T-helper 17 cell (primary cell): ENCODE measurements at regions not wholly inside any gene's neighbourhood (a gene's known extent, or its start where the extent isn't known, plus 50 kb on each side); places are given as distances from the start of the nearest gene placed in this dataset.
A peak's percentile ranks its signal among the peaks of the same experiment; 100 is the strongest.

Source experiments
- ATAC-seq: fragments of 150-1000 bp; cut with Tn5 transposase; 2 replicates; pipeline ENCODE4 v1.10.0; 2021; ENCODE audit warnings: mild to moderate bottlenecking, moderate library complexity
- DNase-seq, 3 donors: peaks; one replicate each; pipeline versions ENCODE4 v3.0.0 to v3.0.0-alpha.2; 2020 to 2021
- H3K9me3 ChIP-seq: one replicate; pipeline ENCODE4 v1.7.0; 2013; ENCODE audit warnings: low read length, mild to moderate bottlenecking; ENCODE audit not compliant: control insufficient read depth, poor library complexity, severe bottlenecking
- H3K27ac Mint-ChIP-seq: one replicate; pipeline ENCODE4 v1.8.0; 2022; ENCODE audit warnings: mild to moderate bottlenecking, moderate library complexity, mixed read lengths
- H3K27me3 Mint-ChIP-seq: one replicate; pipeline ENCODE4 v1.8.0; 2022; ENCODE audit warnings: mixed read lengths
- H3K36me3 Mint-ChIP-seq: one replicate; pipeline ENCODE4 v1.8.0; 2022; ENCODE audit warnings: low read depth, mixed read lengths
- H3K4me1 Mint-ChIP-seq: one replicate; pipeline ENCODE4 v1.8.0; 2022; ENCODE audit warnings: mild to moderate bottlenecking, mixed read lengths
- H3K4me3 Mint-ChIP-seq: one replicate; pipeline ENCODE4 v1.8.0; 2022; ENCODE audit warnings: mild to moderate bottlenecking, moderate library complexity, mixed read lengths

DNA sequence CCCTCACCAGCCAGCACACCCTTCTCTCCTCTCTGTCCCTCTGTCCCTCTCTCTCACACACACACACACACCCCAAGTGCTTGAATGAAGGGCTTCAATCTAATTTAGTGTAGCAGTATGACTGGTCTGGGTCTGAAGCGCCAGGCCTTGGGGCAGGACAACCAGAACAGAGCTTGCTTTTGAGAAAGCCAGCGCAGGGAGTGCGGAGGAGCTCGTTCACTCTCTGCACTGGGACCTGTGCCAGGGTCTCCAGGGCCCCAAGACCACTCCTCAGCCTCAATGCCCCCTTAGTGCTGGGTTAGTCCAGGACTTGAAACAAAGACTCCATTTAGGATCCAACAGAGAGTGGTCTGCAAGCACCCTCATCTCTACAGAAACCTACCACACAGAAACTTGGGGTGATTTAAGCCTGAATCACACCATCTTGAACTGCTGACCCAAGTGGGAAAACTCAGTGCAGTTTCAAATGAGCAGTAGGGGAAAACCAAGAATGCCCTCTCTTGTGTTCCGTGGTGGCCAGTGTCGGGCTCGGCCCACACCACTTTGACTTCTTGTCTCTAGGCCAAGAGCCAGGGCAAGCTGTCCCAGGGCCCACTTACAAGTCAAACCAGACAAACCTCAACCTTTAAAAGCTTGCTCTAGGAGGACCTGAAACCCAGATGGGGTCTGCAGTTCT is 66.6 kb upstream of the WIPF1 start:
- DNase-seq: no peak
- Mint-ChIP-seq H3K27ac (no peak overlapping the region), H3K36me3 (peaks cover 2% of the 10 kb centered on the region), H3K4me3 (no peak overlapping the region), H3K27me3 (no peaks in the 10 kb centered on the region), H3K4me1 (peaks cover 13% of the 10 kb centered on the region)
- ATAC-seq: no peak
- H3K9me3 ChIP-seq: no peaks in the 10 kb centered on the region

DNA sequence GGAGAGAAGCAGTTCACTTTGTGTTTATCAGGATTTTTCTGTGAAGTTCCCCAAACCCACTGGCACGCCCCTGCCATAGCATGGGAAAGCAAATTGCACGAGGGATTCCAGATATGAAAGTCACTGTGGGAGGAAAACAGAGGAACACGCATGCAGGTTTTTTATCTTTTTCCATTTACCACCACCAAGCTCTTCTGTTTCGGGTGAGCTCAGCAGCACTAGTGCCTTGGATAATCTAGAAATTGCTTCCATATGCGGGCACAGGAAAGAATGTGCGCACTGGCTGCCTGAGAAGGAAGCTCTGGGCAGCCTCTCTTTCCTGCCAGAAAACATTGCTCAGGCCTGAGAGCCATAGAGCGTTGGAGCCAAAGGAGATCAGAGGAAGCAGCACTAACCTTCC is 65.9 kb upstream of the WIPF1 start:
- no peak for DNase-seq
- H3K27ac Mint-ChIP-seq: no peak overlapping the region
- H3K4me3 Mint-ChIP-seq: no peak overlapping the region
- peaks cover 2% of the 10 kb centered on the region for H3K36me3 Mint-ChIP-seq
- no peaks in the 10 kb centered on the region for H3K27me3 Mint-ChIP-seq
- H3K9me3 ChIP-seq: no peaks in the 10 kb centered on the region
- no peak for ATAC-seq
- peaks cover 15% of the 10 kb centered on the region for H3K4me1 Mint-ChIP-seq

DNA sequence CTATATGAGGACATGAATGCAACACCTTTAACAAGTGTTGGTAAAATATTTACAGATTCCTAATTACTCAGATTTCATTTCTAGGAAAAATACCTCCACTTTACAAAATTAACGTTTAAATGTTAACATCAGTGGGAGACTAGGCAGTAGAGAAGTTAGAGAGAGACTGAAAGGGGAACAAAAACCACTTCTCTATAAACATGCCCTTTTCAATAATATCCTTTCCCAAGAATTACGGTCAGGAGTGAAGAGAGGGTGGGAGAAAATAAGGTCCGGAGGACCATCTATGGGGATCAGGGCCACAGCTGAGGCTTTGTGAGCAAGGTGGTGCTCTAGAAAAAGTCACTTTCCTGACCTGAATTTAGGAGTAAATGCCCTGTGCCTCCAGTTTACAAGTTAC is 65.3 kb upstream of the WIPF1 start:
- no peaks in the 10 kb centered on the region for H3K27me3 Mint-ChIP-seq
- no peak overlapping the region for H3K4me3 Mint-ChIP-seq
- H3K27ac Mint-ChIP-seq: no peak overlapping the region
- ATAC-seq (no peak), DNase-seq (no peak)
- peaks cover 2% of the 10 kb centered on the region for H3K36me3 Mint-ChIP-seq
- peaks cover 14% of the 10 kb centered on the region for H3K4me1 Mint-ChIP-seq
- no peaks in the 10 kb centered on the region for H3K9me3 ChIP-seq

DNA sequence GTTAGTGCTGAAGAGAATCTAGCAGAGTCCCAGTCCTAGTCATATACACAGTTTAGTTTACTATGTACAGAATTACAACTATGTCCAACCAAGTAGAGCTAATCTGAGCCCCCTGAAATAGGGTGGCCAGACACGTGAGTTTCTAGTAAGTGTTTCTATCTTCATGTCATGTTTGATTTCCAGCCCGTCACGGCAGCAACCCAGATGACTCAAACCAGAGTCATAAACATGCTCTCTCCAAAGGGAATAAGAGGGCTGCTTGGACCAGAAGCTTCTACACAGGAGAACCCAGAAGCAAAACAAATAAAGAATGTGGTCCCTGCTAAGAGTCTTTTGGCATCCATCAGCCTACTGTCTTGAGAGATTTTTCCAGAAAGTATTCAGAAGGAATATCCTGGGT is 64.9 kb upstream of the WIPF1 start:
- H3K27ac Mint-ChIP-seq: no peak overlapping the region
- ATAC-seq: no peak
- H3K27me3 Mint-ChIP-seq: no peaks in the 10 kb centered on the region
- no peaks in the 10 kb centered on the region for H3K9me3 ChIP-seq
- H3K4me1 Mint-ChIP-seq: peaks cover 13% of the 10 kb centered on the region
- peaks cover 2% of the 10 kb centered on the region for H3K36me3 Mint-ChIP-seq
- no peak for DNase-seq
- no peak overlapping the region for H3K4me3 Mint-ChIP-seq

DNA sequence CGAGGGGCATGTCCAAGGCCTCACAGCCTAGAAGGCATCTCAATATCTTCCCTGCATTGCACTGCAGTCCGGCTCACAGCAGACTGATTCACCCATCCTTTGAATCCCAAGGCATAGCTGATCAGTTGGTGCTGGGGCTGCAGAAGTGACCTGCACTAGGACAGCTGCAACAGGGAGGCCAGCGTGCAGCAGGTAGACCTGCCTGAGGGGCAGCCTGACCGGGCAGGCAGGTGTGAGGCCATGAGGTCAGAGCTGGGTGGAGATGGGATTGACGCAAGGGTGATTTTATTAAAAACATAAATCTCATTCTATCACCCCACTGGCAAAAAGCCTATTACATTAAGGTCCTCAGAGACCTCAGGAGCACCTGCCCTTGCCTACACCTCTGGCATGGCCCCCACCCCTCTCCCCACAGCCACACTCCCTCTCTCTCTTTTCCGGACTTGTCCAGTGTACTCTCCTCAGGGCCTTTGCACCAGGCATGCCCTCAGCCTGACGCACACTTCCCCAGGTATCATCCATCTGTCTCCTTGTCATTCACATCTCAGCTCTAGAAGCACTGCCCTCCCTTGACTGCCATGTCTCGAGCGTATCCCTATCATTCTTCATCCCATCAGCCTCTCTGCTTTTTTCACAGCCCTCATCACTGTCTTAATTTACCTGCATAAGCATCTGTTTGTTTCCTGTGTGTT is 63.5 kb upstream of the WIPF1 start:
- Mint-ChIP-seq H3K4me3 (no peak overlapping the region), H3K27ac (no peak overlapping the region)

DNA sequence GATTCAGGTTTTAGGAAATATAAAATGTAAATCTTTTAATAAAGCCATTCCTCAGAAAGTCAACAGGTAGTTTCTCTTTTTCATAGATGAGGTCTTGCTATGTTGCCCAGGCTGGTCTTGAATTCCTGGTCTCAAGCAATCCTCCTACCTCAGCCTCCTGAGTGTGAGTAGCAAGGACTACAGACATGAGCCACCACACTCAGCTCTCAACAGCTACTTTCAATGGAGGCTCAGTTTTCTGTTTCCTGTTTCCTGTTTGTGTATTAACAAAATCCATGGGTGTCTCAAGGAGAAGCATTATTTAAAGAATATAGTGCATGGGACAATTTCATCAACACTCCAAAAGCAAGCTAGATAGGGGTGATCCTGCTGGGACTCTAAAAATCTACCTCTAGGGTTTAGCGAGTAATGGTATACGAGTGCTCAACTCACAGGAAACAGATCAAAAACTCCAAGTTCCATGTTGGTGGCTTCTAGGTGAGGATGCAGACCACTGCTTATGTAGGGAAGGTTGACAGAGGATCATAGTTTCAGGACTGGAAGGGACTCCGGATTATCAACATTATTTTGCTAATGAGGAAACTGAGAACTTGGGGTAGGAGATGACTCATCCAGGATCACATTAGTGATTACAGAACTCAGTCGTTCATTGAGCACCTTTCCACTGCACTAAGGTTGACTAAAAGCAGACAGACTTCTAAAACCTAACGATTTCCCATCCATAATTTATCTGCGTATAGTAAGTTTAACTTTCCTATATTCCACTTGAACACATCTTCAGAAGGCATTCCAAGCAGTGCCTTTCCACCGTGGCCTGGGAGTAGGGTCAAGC is 61.7 kb upstream of the WIPF1 start:
- no peaks in the 10 kb centered on the region for H3K27me3 Mint-ChIP-seq
- no peaks in the 10 kb centered on the region for H3K9me3 ChIP-seq
- H3K4me3 Mint-ChIP-seq: no peak overlapping the region
- DNase-seq (no peak), ATAC-seq (no peak)
- H3K27ac Mint-ChIP-seq: no peak overlapping the region
- peaks cover 6% of the 10 kb centered on the region for H3K36me3 Mint-ChIP-seq
- peaks cover 19% of the 10 kb centered on the region for H3K4me1 Mint-ChIP-seq

More for the DNA sequence above, 63.5 kb upstream of the WIPF1 start:
- no peaks in the 10 kb centered on the region for H3K9me3 ChIP-seq
- DNase-seq (no peak), ATAC-seq (no peak)
- Mint-ChIP-seq H3K27me3 (no peaks in the 10 kb centered on the region), H3K4me1 (peaks cover 10% of the 10 kb centered on the region), H3K36me3 (peaks cover 2% of the 10 kb centered on the region)

DNA sequence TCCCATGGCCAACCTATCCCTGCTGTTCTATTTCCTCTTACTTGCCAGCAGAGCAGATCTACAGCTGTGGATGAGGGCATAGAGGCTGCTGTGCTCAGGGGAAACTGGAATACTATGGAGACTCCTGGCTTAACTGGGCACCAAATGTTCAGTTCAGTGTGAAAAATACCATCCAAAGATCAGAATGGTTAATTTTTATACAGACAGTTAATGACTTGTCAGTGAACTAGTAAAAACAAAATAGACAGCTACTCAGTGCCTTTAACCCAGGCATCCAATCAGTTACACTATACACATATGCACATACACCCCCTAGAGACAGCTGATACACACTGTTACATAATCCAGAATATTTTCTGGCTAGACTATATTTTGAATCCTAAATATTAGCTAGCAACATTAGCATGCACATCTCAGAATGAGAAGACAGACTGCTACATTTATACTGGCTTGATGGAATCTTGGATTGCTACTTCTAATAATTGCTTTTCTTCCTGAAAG is 59.1 kb upstream of the WIPF1 start:
- Mint-ChIP-seq H3K27me3 (no peaks in the 10 kb centered on the region), H3K4me3 (no peak overlapping the region), H3K4me1 (peaks cover 19% of the 10 kb centered on the region), H3K27ac (no peak overlapping the region), H3K36me3 (peaks cover 6% of the 10 kb centered on the region)
- DNase-seq (no peak), ATAC-seq (peak; percentile 48)
- H3K9me3 ChIP-seq: no peaks in the 10 kb centered on the region

DNA sequence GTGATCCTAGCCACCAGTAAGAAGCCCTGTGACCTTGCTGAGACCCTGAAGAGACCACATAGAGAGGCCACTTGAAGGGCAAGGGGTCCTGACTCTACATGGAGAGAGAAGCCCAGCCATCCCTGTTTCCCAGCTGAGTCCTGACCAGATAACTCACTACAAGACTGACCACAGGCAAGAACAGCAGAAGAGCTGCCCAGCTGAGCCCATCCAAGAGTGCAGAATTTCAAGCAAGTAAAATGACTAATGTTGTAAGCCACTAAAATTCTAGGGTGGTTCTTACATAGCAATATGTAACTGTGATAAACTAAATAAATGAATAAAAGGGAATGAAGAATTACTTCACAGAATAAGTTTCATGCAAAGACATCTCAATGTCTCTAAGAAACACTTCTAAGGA is 58.4 kb upstream of the WIPF1 start:
- H3K36me3 Mint-ChIP-seq: peaks cover 4% of the 10 kb centered on the region
- no peak overlapping the region for H3K4me3 Mint-ChIP-seq
- no peak for ATAC-seq
- H3K9me3 ChIP-seq: no peaks in the 10 kb centered on the region
- no peak for DNase-seq
- H3K4me1 Mint-ChIP-seq: peaks cover 14% of the 10 kb centered on the region
- H3K27me3 Mint-ChIP-seq: no peaks in the 10 kb centered on the region
- H3K27ac Mint-ChIP-seq: no peak overlapping the region

DNA sequence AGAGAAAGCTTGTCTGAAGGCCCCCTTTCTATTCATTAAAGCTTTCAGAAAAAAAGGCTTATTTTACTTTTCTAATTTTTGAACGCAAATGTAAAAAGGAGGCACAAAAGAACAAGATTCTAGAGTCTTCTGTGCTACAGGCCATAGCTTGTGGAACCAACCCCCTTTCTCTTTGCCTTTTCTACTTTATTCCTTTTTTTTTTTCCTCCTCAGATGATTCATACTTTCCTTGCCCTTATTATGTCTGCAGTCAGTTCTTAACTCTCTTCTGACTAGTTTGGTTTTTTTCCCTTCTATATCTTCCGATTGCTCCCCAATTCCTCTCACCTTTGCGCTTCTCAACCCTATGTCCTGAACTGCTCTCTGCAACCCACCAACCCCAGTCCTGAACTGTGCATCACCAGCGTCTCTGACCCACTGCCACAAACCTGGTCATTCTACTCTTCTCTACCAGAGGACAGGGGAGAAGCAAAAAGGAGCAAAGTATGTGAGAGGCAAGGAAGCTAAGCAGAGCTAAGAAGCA is 56.9 kb upstream of the WIPF1 start:
- Mint-ChIP-seq H3K27me3 (no peaks in the 10 kb centered on the region), H3K27ac (peak overlapping the region; percentile 9)
- ATAC-seq: no peak

DNA sequence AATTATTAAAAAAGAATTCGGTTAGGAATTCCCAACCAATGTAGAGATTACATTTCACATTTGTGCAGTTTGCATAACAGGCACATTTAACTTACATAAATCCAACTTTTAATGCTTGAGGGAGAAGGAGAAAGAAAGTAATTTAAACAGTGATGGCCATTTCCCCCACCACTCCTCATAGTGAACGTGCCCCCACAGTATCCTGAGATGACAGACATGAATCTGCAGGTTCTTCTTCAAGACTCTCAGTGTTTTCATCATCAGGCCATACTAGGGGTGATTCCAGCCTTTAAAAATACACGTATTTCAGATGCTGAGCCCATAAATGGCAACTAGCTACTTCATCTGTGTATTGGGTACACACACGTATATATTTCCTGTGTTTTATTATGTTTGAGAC is 51.3 kb upstream of the WIPF1 start:
- H3K4me3 Mint-ChIP-seq: no peak overlapping the region
- no peak for DNase-seq
- no peaks in the 10 kb centered on the region for H3K27me3 Mint-ChIP-seq
- no peaks in the 10 kb centered on the region for H3K36me3 Mint-ChIP-seq
- H3K9me3 ChIP-seq: no peaks in the 10 kb centered on the region
- no peak for ATAC-seq
- no peaks in the 10 kb centered on the region for H3K4me1 Mint-ChIP-seq
- H3K27ac Mint-ChIP-seq: no peak overlapping the region

More for the DNA sequence above, 56.9 kb upstream of the WIPF1 start:
- H3K36me3 Mint-ChIP-seq: peaks cover 4% of the 10 kb centered on the region
- no peak overlapping the region for H3K4me3 Mint-ChIP-seq
- H3K4me1 Mint-ChIP-seq: peaks cover 13% of the 10 kb centered on the region
- no peak for DNase-seq
- no peaks in the 10 kb centered on the region for H3K9me3 ChIP-seq
